ENCODE measurements at regions not wholly inside any gene's neighbourhood (a gene's known extent, or its start where the extent isn't known, plus 50 kb on each side); places are given as distances from the start of the nearest gene placed in this dataset.

- Mint-ChIP-seq H3K4me3 (no peak overlapping the region), H3K4me1 (no peaks in the 10 kb centered on the region), H3K27me3 (no peaks in the 10 kb centered on the region), H3K36me3 (no peaks in the 10 kb centered on the region), H3K9me3 (ENCODE audit: low read depth) (peaks cover 9% of the 10 kb centered on the region), H3K27ac (no peak overlapping the region)
- no peak for ATAC-seq
- CTCF ChIA-PET: no interaction called here
- DNase-seq: no peak
Measured at GRCh38 chr4:33340168-33340567, 2620.0 kb downstream of the PCDH7 start.

DNA sequence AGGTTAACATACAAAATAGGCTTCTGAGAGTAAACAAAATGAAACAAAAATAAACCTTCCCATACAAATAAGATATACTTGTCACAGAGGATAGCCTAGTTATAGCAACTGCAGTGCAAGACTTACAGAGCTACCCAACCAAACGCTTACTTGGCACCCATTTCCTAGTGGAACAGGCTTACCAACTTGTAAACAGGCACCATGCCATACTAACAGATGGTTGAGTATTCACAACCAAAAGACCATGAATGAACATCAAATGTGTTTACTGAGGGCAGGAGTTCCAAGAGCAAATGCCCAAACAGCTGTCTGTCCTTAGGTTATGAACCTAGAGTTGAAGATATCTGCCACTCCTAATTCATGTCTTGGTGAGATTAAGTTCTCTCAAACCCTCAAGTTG is 2629.2 kb downstream of the PCDH7 start:
- peaks cover 3% of the 10 kb centered on the region for H3K9me3 Mint-ChIP-seq (ENCODE audit: low read depth)
- no peak overlapping the region for H3K27ac Mint-ChIP-seq
- no peaks in the 10 kb centered on the region for H3K36me3 Mint-ChIP-seq
- no peak overlapping the region for H3K4me3 Mint-ChIP-seq
- CTCF ChIA-PET: no interaction called here
- no peaks in the 10 kb centered on the region for H3K4me1 Mint-ChIP-seq
- ATAC-seq (no peak), DNase-seq (no peak)
- H3K27me3 Mint-ChIP-seq: no peaks in the 10 kb centered on the region

GRCh38 chr4:33357121-33357520 is 2637.0 kb downstream of the PCDH7 start:
- CTCF ChIA-PET: no interaction called here
- Mint-ChIP-seq H3K9me3 (ENCODE audit: low read depth) (peaks cover 3% of the 10 kb centered on the region), H3K27me3 (no peaks in the 10 kb centered on the region), H3K36me3 (no peaks in the 10 kb centered on the region), H3K27ac (no peak overlapping the region), H3K4me1 (no peaks in the 10 kb centered on the region), H3K4me3 (no peak overlapping the region)
- DNase-seq: no peak
- no peak for ATAC-seq

DNA sequence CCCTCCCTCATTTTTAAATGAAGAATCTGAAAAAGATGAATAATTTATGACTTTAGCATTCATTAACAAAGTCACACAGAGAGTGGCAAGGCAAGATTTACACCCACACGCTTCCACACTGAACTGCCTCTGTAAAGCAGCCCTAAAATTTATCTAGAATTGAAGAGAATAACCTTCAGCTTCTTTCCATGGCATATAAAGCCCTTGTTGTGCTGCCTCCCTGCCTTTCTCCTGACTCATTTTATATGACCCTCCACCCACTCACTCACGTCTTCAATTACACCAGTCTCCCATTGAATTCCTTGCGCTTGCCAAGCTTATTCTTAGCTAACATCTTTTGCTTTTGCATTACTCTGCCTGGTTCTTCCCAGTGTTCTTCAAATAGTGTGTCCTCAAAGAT is 2649.3 kb downstream of the PCDH7 start:
- H3K27me3 Mint-ChIP-seq: no peaks in the 10 kb centered on the region
- H3K36me3 Mint-ChIP-seq: no peaks in the 10 kb centered on the region
- H3K27ac Mint-ChIP-seq: no peak overlapping the region
- peaks cover 8% of the 10 kb centered on the region for H3K9me3 Mint-ChIP-seq (ENCODE audit: low read depth)
- no peak overlapping the region for H3K4me3 Mint-ChIP-seq
- no peak for DNase-seq
- no peaks in the 10 kb centered on the region for H3K4me1 Mint-ChIP-seq
- ATAC-seq: no peak
- CTCF ChIA-PET: no interaction called here

GRCh38 chr4:33381816-33382215 is 2661.6 kb downstream of the PCDH7 start:
- Mint-ChIP-seq H3K27me3 (no peaks in the 10 kb centered on the region), H3K9me3 (ENCODE audit: low read depth) (peaks cover 8% of the 10 kb centered on the region), H3K4me1 (no peaks in the 10 kb centered on the region), H3K36me3 (no peaks in the 10 kb centered on the region), H3K27ac (no peak overlapping the region), H3K4me3 (no peak overlapping the region)
- DNase-seq (no peak), ATAC-seq (no peak)
- CTCF ChIA-PET: no interaction called here

- ATAC-seq: no peak
- Mint-ChIP-seq H3K27me3 (no peaks in the 10 kb centered on the region), H3K27ac (no peak overlapping the region), H3K4me3 (no peak overlapping the region), H3K4me1 (no peaks in the 10 kb centered on the region), H3K9me3 (ENCODE audit: low read depth) (peaks cover 2% of the 10 kb centered on the region), H3K36me3 (no peaks in the 10 kb centered on the region)
- DNase-seq: no peak
- CTCF ChIA-PET: no interaction called here
Measured at GRCh38 chr4:33386764-33387163, 2666.6 kb downstream of the PCDH7 start.

DNA sequence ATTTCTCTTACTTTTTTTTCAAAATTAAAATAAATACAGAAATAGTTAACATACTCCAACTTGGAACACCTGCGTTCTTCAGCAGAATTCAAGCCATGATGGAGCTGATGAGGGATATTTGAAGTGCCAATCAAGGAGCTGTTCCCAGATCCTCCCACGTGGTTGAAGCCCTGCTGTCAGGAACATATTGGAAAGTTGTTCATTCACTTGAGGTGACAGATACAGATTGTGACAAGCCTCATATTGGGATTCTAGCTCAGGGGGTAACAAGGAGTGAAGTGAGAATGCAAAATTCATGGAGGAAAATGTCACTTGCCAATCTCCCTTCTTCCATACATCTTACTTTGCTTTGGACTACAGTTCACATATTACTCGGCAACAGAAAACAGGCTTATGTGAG is 2670.8 kb downstream of the PCDH7 start:
- Mint-ChIP-seq H3K4me1 (no peaks in the 10 kb centered on the region), H3K4me3 (no peak overlapping the region), H3K36me3 (no peaks in the 10 kb centered on the region), H3K27ac (no peak overlapping the region), H3K27me3 (no peaks in the 10 kb centered on the region), H3K9me3 (ENCODE audit: low read depth) (no peaks in the 10 kb centered on the region)
- CTCF ChIA-PET: no interaction called here
- DNase-seq (no peak), ATAC-seq (no peak)

GRCh38 chr4:33395731-33396485 is 2675.7 kb downstream of the PCDH7 start:
- Mint-ChIP-seq H3K9me3 (ENCODE audit: low read depth) (peaks cover 3% of the 10 kb centered on the region), H3K4me3 (no peak overlapping the region), H3K36me3 (no peaks in the 10 kb centered on the region), H3K27me3 (no peaks in the 10 kb centered on the region), H3K4me1 (no peaks in the 10 kb centered on the region), H3K27ac (no peak overlapping the region)
- DNase-seq: no peak
- no peak for ATAC-seq
- CTCF ChIA-PET: no interaction called here

DNA sequence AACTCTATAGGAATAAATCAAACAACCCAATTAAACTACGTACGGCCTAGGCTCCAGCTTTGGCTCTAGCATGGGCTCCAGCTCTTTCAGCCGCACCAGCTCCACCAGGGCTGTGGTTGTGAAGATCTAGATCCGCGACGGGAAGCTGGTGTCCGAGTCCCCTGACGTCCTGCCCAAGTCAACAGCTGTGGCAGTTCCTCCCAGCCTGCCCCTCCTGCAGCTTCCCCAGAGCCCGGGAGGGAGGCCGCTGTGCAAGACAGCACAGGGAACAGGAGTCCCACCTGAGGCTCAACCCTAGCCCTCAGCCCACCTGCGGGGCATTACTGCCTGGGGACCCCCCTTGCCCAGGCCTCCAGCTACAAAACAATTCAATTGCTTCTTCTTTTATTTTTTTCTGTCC is 2680.3 kb downstream of the PCDH7 start:
- H3K4me3 Mint-ChIP-seq: no peak overlapping the region
- CTCF ChIA-PET: no interaction called here
- H3K4me1 Mint-ChIP-seq: no peaks in the 10 kb centered on the region
- no peak for DNase-seq
- no peaks in the 10 kb centered on the region for H3K36me3 Mint-ChIP-seq
- no peak overlapping the region for H3K27ac Mint-ChIP-seq
- H3K27me3 Mint-ChIP-seq: no peaks in the 10 kb centered on the region
- H3K9me3 Mint-ChIP-seq (ENCODE audit: low read depth): peaks cover 4% of the 10 kb centered on the region
- ATAC-seq: no peak

- ATAC-seq (no peak), DNase-seq (no peak)
- Mint-ChIP-seq H3K9me3 (ENCODE audit: low read depth) (peaks cover 11% of the 10 kb centered on the region), H3K4me3 (no peak overlapping the region), H3K27me3 (no peaks in the 10 kb centered on the region), H3K36me3 (no peaks in the 10 kb centered on the region), H3K27ac (no peak overlapping the region), H3K4me1 (no peaks in the 10 kb centered on the region)
- CTCF ChIA-PET: no interaction called here
Measured at GRCh38 chr4:33407496-33407895, 2687.3 kb downstream of the PCDH7 start.

GRCh38 chr4:33411182-33411581 is 2691.0 kb downstream of the PCDH7 start:
- H3K27me3 Mint-ChIP-seq: no peaks in the 10 kb centered on the region
- DNase-seq (no peak), ATAC-seq (no peak)
- H3K4me1 Mint-ChIP-seq: no peaks in the 10 kb centered on the region
- CTCF ChIA-PET: no interaction called here
- H3K9me3 Mint-ChIP-seq (ENCODE audit: low read depth): peaks cover 5% of the 10 kb centered on the region
- no peaks in the 10 kb centered on the region for H3K36me3 Mint-ChIP-seq
- H3K27ac Mint-ChIP-seq: no peak overlapping the region
- H3K4me3 Mint-ChIP-seq: no peak overlapping the region

- peaks cover 3% of the 10 kb centered on the region for H3K9me3 Mint-ChIP-seq (ENCODE audit: low read depth)
- no peak overlapping the region for H3K27ac Mint-ChIP-seq
- DNase-seq (no peak), ATAC-seq (no peak)
- no peaks in the 10 kb centered on the region for H3K27me3 Mint-ChIP-seq
- no peak overlapping the region for H3K4me3 Mint-ChIP-seq
- H3K4me1 Mint-ChIP-seq: no peaks in the 10 kb centered on the region
- CTCF ChIA-PET: no interaction called here
- H3K36me3 Mint-ChIP-seq: no peaks in the 10 kb centered on the region
Measured at GRCh38 chr4:33421887-33422286, 2701.7 kb downstream of the PCDH7 start.

GRCh38 chr4:33422656-33423055 is 2702.5 kb downstream of the PCDH7 start:
- Mint-ChIP-seq H3K9me3 (ENCODE audit: low read depth) (peaks cover 3% of the 10 kb centered on the region), H3K27me3 (no peaks in the 10 kb centered on the region), H3K4me3 (no peak overlapping the region), H3K36me3 (no peaks in the 10 kb centered on the region), H3K27ac (no peak overlapping the region), H3K4me1 (no peaks in the 10 kb centered on the region)
- ATAC-seq: no peak
- CTCF ChIA-PET: no interaction called here
- no peak for DNase-seq

DNA sequence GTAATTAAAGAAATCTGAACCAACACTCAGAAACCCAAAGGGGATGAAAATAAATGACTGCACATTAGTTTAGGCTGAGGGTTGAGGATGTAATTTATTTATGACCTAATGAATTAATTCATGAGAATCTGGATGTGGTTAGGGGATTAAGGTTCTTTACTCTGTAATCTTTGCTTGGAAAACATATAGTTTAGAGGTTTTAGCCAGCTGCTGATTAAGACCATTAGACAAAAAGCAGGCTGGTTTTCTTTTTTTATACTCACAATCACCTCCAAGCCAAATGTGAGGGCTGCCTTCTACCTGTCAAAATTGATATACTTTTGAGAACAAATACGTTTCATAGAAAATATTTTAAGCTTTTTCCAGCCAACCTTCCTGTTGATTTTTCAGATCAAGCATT is 2705.8 kb downstream of the PCDH7 start:
- no peaks in the 10 kb centered on the region for H3K36me3 Mint-ChIP-seq
- no peaks in the 10 kb centered on the region for H3K27me3 Mint-ChIP-seq
- no peak for ATAC-seq
- no peak overlapping the region for H3K27ac Mint-ChIP-seq
- CTCF ChIA-PET: no interaction called here
- H3K9me3 Mint-ChIP-seq (ENCODE audit: low read depth): peaks cover 5% of the 10 kb centered on the region
- no peaks in the 10 kb centered on the region for H3K4me1 Mint-ChIP-seq
- no peak overlapping the region for H3K4me3 Mint-ChIP-seq
- no peak for DNase-seq

DNA sequence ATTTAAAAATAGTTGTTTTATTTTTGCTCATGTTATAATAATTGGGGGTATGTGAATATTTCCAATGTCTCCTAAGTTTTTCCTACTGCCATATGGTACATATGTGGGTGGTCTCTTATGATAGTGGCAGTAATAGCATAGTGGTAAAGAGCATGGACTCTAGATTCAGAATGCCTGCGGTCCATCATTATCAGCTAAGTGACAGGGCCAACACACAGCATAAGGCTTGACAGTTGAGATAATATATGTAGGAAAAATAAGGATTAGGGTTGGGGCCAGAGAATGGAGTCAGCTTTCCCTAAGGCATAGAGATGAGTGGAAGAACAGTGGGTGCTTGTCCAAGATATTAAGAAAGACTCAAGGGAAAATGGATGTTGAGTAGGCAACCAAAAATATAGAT is 2707.5 kb downstream of the PCDH7 start:
- no peaks in the 10 kb centered on the region for H3K4me1 Mint-ChIP-seq
- H3K36me3 Mint-ChIP-seq: no peaks in the 10 kb centered on the region
- no peak overlapping the region for H3K4me3 Mint-ChIP-seq
- peaks cover 5% of the 10 kb centered on the region for H3K9me3 Mint-ChIP-seq (ENCODE audit: low read depth)
- DNase-seq (no peak), ATAC-seq (no peak)
- CTCF ChIA-PET: no interaction called here
- H3K27ac Mint-ChIP-seq: no peak overlapping the region
- no peaks in the 10 kb centered on the region for H3K27me3 Mint-ChIP-seq
